K562 (cell line): ENCODE measurements at regions not wholly inside any gene's neighbourhood (a gene's known extent, or its start where the extent isn't known, plus 50 kb on each side); places are given as distances from the start of the nearest gene placed in this dataset.

Source experiments
- BRD4 ChIP-seq: fragments of 200-600 bp; sonication (generic); IDR thresholded peaks from 2 replicates; pipeline ENCODE4 v1.6.1; 2017; ENCODE audit warnings: inconsistent platforms
- EZH2 ChIP-seq: IDR thresholded peaks from 2 replicates; pipeline ENCODE4 v1.6.1; 2012; ENCODE audit warnings: low read depth, mild to moderate bottlenecking, inconsistent platforms, low read length, borderline replicate concordance
- MYNN ChIP-seq, 2 experiments: sonication (generic); formaldehyde crosslinking in 1 of 2; IDR thresholded peaks; 2 replicates each; pipeline versions ENCODE4 v1.5.0 to v1.6.1; 2016 to 2020; ENCODE audit warnings: antibody characterized with exemption in 1 of 2, missing genetic modification reagents in 1 of 2
- SAP30 ChIP-seq: fragments of 200-600 bp; sonication (generic); IDR thresholded peaks from 2 replicates; pipeline ENCODE4 v1.6.1; 2012; ENCODE audit warnings: borderline replicate concordance, low read depth, mild to moderate bottlenecking, moderate library complexity, low read length, control low read depth, inconsistent platforms; ENCODE audit not compliant: insufficient read depth, poor library complexity, severe bottlenecking
- TAL1 ChIP-seq: fragments of 450-650 bp; IDR thresholded peaks from 2 replicates; pipeline ENCODE4 v1.6.1; 2016; ENCODE audit warnings: mild to moderate bottlenecking
- TBP ChIP-seq: optimal IDR thresholded peaks from 2 replicates; pipeline ENCODE3; 2011; ENCODE audit warnings: low read depth, low read length, improper control_type of control experiment
- ZNF583 ChIP-seq: fragments of 250-450 bp; sonication (Bioruptor Pico); IDR thresholded peaks from 2 replicates; pipeline ENCODE4 v1.4.0; 2020
- TF ChIP-seq, protein P1 (sequence below): sonication (generic); formaldehyde crosslinking; IDR thresholded peaks from 2 replicates; pipeline ENCODE4 v1.8.1; 2023; ENCODE audit warnings: mild to moderate bottlenecking, missing genetic modification reagents
- TF ChIP-seq, protein P2 (sequence below): sonication (generic); formaldehyde crosslinking; IDR thresholded peaks from 2 replicates; pipeline ENCODE4 v1.9.0; 2022; ENCODE audit warnings: mild to moderate bottlenecking, missing genetic modification reagents
- TF ChIP-seq, protein P3 (sequence below), 3 experiments: fragments of 200-800 bp in 1 of 3; sonication (Bioruptor generic) in 1 of 3; sonication (generic) in 1 of 3; formaldehyde crosslinking in 1 of 3; IDR thresholded peaks; 2 replicates each; pipeline versions ENCODE4 v1.6.1 to v1.8.0; 2016 to 2022; ENCODE audit warnings: mild to moderate bottlenecking in 2 of 3, missing compliant biosample characterization in 2 of 3, missing genetic modification characterization in 2 of 3, missing genetic modification reagents in 1 of 3

DNA sequence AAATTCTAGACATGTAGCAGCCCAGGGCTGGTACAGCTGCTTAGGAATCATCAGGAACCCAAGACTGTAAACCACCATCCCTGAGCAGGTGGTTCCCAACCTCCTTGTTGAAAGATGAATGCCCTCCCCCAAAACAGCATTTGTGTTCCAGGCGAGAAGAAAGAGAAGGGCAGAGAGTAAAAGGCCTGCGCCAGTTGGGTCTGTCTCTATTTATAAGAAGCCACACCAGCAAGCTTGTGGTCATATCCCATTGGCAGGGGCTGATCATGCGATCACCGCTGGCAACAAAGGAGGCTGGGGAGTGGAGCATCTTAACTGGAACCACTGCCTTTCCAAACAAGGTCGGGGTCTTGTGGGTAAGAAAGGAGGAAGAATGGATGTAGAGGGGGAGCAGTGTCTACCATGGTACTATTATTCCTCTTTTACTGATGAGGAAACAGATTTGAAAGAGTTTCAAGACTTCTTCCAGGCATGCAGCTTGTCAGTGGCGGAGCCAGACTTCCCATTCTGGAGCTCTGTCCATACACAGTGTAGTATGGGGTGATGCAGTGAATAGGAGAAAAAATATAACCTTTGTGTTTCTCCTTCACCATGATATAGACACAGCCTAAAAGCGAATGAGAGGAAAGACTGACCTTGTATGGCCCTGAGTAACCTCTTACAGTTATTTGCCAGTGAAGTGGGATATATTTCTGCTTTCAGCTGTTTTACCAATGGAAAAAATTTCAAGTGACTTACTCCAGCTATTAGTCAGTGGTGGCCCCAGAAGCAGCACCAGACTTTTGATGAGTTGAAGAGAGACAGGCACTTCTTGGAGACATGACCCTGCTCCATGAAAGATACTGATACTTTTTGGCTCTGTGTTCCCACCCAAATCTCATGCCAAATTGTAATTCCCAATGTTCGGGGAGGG, 222.6 kb downstream of the ABHD5 start (continued):
- TF ChIP-seq, protein P1, sequence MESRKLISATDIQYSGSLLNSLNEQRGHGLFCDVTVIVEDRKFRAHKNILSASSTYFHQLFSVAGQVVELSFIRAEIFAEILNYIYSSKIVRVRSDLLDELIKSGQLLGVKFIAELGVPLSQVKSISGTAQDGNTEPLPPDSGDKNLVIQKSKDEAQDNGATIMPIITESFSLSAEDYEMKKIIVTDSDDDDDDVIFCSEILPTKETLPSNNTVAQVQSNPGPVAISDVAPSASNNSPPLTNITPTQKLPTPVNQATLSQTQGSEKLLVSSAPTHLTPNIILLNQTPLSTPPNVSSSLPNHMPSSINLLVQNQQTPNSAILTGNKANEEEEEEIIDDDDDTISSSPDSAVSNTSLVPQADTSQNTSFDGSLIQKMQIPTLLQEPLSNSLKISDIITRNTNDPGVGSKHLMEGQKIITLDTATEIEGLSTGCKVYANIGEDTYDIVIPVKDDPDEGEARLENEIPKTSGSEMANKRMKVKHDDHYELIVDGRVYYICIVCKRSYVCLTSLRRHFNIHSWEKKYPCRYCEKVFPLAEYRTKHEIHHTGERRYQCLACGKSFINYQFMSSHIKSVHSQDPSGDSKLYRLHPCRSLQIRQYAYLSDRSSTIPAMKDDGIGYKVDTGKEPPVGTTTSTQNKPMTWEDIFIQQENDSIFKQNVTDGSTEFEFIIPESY (CRISPR knock-in tag): no peak
- TF ChIP-seq SAP30 (no peak), MYNN (IDR thresholded peaks at IDR 0.05) (no peak), MYNN (CRISPR knock-in tag; IDR thresholded peaks at IDR 0.05) (no peak), BRD4 (no peak), TAL1 (no peak), EZH2 (no peak), TBP (no peak), ZNF583 (CRISPR knock-in tag) (no peak)
- TF ChIP-seq, protein P2, sequence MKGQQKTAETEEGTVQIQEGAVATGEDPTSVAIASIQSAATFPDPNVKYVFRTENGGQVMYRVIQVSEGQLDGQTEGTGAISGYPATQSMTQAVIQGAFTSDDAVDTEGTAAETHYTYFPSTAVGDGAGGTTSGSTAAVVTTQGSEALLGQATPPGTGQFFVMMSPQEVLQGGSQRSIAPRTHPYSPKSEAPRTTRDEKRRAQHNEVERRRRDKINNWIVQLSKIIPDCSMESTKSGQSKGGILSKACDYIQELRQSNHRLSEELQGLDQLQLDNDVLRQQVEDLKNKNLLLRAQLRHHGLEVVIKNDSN (CRISPR knock-in tag): no peak
- TF ChIP-seq, protein P3, sequence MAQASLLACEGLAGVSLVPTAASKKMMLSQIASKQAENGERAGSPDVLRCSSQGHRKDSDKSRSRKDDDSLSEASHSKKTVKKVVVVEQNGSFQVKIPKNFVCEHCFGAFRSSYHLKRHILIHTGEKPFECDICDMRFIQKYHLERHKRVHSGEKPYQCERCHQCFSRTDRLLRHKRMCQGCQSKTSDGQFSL (CRISPR knock-in tag; IDR thresholded peaks at IDR 0.05): no peak
- TF ChIP-seq, protein P3 (tag; IDR thresholded peaks at IDR 0.05): no peak
